A673 (cell line): ENCODE measurements at regions not wholly inside any gene's neighbourhood (a gene's known extent, or its start where the extent isn't known, plus 50 kb on each side); places are given as distances from the start of the nearest gene placed in this dataset.

Experiments used
- BruUV-seq: library from RNA; stranded (reverse); fragments of 400-500 nt; replicated peaks from 2 replicates; lab custom pipeline; 2021; lab: Mats Ljungman, UMichigan
- CTCF ChIA-PET: fragments of 300-600 bp; sonication (Branson Sonifier 250); formaldehyde crosslinking; loops from one replicate; lab custom pipeline; 2022; ENCODE audit warnings: antibody characterized with exemption; lab: Charles Lee
- POLR2A ChIA-PET: fragments of 300-600 bp; sonication (Branson Sonifier 250); formaldehyde crosslinking; loops from one replicate; lab custom pipeline; 2022; ENCODE audit warnings: antibody characterized with exemption; ENCODE audit not compliant: low non-redundant PET; lab: Charles Lee
- DNase-seq: peaks from one replicate; pipeline ENCODE4 v3.0.0-alpha.2; 2015; ENCODE audit warnings: low spot score
- H3K27ac ChIP-seq: fragments of 200-600 bp; sonication (generic); 2 replicates; pipeline ENCODE4 v1.5.1; 2016; ENCODE audit warnings: mixed run types, low read depth, mild to moderate bottlenecking, mixed read lengths, antibody characterized with exemption, low read length; ENCODE audit not compliant: poor library complexity, severe bottlenecking
- H3K27me3 ChIP-seq: fragments of 200-600 bp; sonication (generic); replicated peaks from 2 replicates; pipeline ENCODE4 v1.6.1; 2017; ENCODE audit warnings: mixed run types, low read depth, mild to moderate bottlenecking, mixed read lengths, antibody characterized with exemption, low read length; ENCODE audit not compliant: insufficient read depth, poor library complexity
- H3K36me3 ChIP-seq: fragments of 200-600 bp; sonication (generic); 2 replicates; pipeline ENCODE4 v1.6.1; 2016; ENCODE audit warnings: mixed run types, mild to moderate bottlenecking, mixed read lengths, antibody characterized with exemption, low read length; ENCODE audit not compliant: insufficient read depth, poor library complexity, severe bottlenecking
- H3K4me1 ChIP-seq: fragments of 200-600 bp; sonication (generic); 2 replicates; pipeline ENCODE4 v1.6.1; 2017; ENCODE audit warnings: mixed run types, mild to moderate bottlenecking, mixed read lengths, antibody characterized with exemption, low read length; ENCODE audit not compliant: insufficient read depth, poor library complexity, severe bottlenecking
- H3K4me3 ChIP-seq: fragments of 200-600 bp; sonication (generic); 2 replicates; pipeline ENCODE4 v1.5.1; 2016; ENCODE audit warnings: low read depth, mixed run types, mild to moderate bottlenecking, mixed read lengths, low read length; ENCODE audit not compliant: poor library complexity, severe bottlenecking
- H3K9me3 ChIP-seq: fragments of 200-600 bp; sonication (generic); 2 replicates; pipeline ENCODE4 v1.6.1; 2016; ENCODE audit warnings: mixed run types, low read depth, mild to moderate bottlenecking, mixed read lengths, antibody characterized with exemption, low read length; ENCODE audit not compliant: poor library complexity, severe bottlenecking
- CTCF ChIP-seq: fragments of 300-800, 200-600 bp; sonication (generic); conservative IDR thresholded peaks from 2 replicates; pipeline ENCODE4 v1.5.1; 2017; ENCODE audit warnings: low read depth, mild to moderate bottlenecking, antibody characterized with exemption, low read length, moderate library complexity, mixed read lengths
- EZH2 ChIP-seq: fragments of 200-600 bp; sonication (generic); IDR thresholded peaks from 2 replicates; pipeline ENCODE4 v1.6.1; 2017; ENCODE audit warnings: borderline replicate concordance, low read depth, mild to moderate bottlenecking, mixed read lengths, antibody characterized with exemption, low read length; ENCODE audit not compliant: poor library complexity, severe bottlenecking
- intact Hi-C: fragments of 100-400 bp; cut with micrococcal nuclease; formaldehyde crosslinking; loops from one replicate; pipeline ENCODE4 v1.10.0; 2022; ENCODE audit not compliant: unreplicated experiment

GRCh38 chr19:32066056-32066455 is 279.4 kb upstream of the ZNF507 start:
- H3K36me3 ChIP-seq = no peaks in the 10 kb centered on the region
- TF ChIP-seq CTCF = no peak
- TF ChIP-seq EZH2 = no peak
- H3K4me3 ChIP-seq = no peak overlapping the region
- intact Hi-C loops = no loop called here
- DNase-seq = no peak
- BruUV-seq = no TSS peak
- no peaks in the 10 kb centered on the region for H3K9me3 ChIP-seq
- no peaks in the 10 kb centered on the region for H3K4me1 ChIP-seq
- ChIA-PET CTCF (no interaction called here), POLR2A (no interaction called here)
- H3K27ac ChIP-seq = no peak overlapping the region
- H3K27me3 ChIP-seq = no peaks in the 10 kb centered on the region

- no peaks in the 10 kb centered on the region for H3K4me1 ChIP-seq
- no peak overlapping the region for H3K27ac ChIP-seq
- DNase-seq = no peak
- H3K4me3 ChIP-seq = no peak overlapping the region
- no peaks in the 10 kb centered on the region for H3K9me3 ChIP-seq
- ChIA-PET CTCF (no interaction called here), POLR2A (no interaction called here)
- TF ChIP-seq EZH2 (no peak), CTCF (no peak)
- no peaks in the 10 kb centered on the region for H3K36me3 ChIP-seq
- H3K27me3 ChIP-seq = no peaks in the 10 kb centered on the region
- intact Hi-C loops = no loop called here
- BruUV-seq = no TSS peak
Observed at GRCh38 chr19:32067685-32068084, 277.7 kb upstream of the ZNF507 start.

GRCh38 chr19:32068793-32069192 is 276.6 kb upstream of the ZNF507 start:
- DNase-seq = no peak
- CTCF ChIA-PET = no interaction called here
- H3K4me3 ChIP-seq = no peak overlapping the region
- no peak for TF ChIP-seq CTCF
- TF ChIP-seq EZH2 = no peak
- no peaks in the 10 kb centered on the region for H3K36me3 ChIP-seq
- BruUV-seq = no TSS peak
- no peak overlapping the region for H3K27ac ChIP-seq
- H3K4me1 ChIP-seq = no peaks in the 10 kb centered on the region
- POLR2A ChIA-PET = no interaction called here
- H3K9me3 ChIP-seq = no peaks in the 10 kb centered on the region
- intact Hi-C loops = no loop called here
- H3K27me3 ChIP-seq = no peaks in the 10 kb centered on the region
